ENCODE measurements at regions not wholly inside any gene's neighbourhood (a gene's known extent, or its start where the extent isn't known, plus 50 kb on each side); places are given as distances from the start of the nearest gene placed in this dataset.

GRCh38 chr7:33762151-33762910 lies 143.0 kb upstream of the BMPER start:
- Histone ChIP-seq H3K4me3 (ENCODE audit: low read depth, low read length) (no peak overlapping the region), H3K27ac (ENCODE audit: low read depth, low read length) (no peak overlapping the region), H3K9me3 (ENCODE audit: control insufficient read depth, insufficient read depth, low read length) (no peaks in the 10 kb centered on the region), H3K27me3 (ENCODE audit: control insufficient read depth, insufficient read depth, low read length) (no peaks in the 10 kb centered on the region)
- no peak for DNase-seq (ENCODE audit: low read depth, low spot score)
- TF ChIP-seq CTCF (IDR thresholded peaks at IDR 0.05; ENCODE audit: low read depth, low read length), result no peak
- ChIA-PET POLR2A (no interaction called here), CTCF (interaction anchor here (1.2 kb wide), 1 partner anchor 170 kb away, joined by 4 read pairs; no protein-coding TSS in a partner anchor)

- H3K4me3 ChIP-seq (ENCODE audit: low read depth, low read length), result no peak overlapping the region
- DNase-seq (ENCODE audit: low read depth, low spot score), result no peak
- CTCF ChIA-PET, result interaction anchor here (1.2 kb wide), 1 partner anchor 169 kb away, joined by 4 read pairs; no protein-coding TSS in a partner anchor
Measured at GRCh38 chr7:33762911-33763306, 142.4 kb upstream of the BMPER start.

GRCh38 chr7:33764752-33765451 lies 140.4 kb upstream of the BMPER start:
- no peaks in the 10 kb centered on the region for H3K27me3 ChIP-seq (ENCODE audit: control insufficient read depth, insufficient read depth, low read length)
- DNase-seq (ENCODE audit: low read depth, low spot score), result no peak
- no peaks in the 10 kb centered on the region for H3K9me3 ChIP-seq (ENCODE audit: control insufficient read depth, insufficient read depth, low read length)
- POLR2A ChIA-PET, result no interaction called here
- TF ChIP-seq CTCF (IDR thresholded peaks at IDR 0.05; ENCODE audit: low read depth, low read length), result no peak
- H3K27ac ChIP-seq (ENCODE audit: low read depth, low read length), result no peak overlapping the region
- H3K4me3 ChIP-seq (ENCODE audit: low read depth, low read length), result no peak overlapping the region
- CTCF ChIA-PET, result interaction anchor here (0.9 to 1.1 kb wide), 3 partner anchors 22 to 522 kb away, joined by 3 to 5 read pairs (median 4); no protein-coding TSS in a partner anchor

More at GRCh38 chr7:33762911-33763306, 142.4 kb upstream of the BMPER start:
- POLR2A ChIA-PET, result no interaction called here
- Histone ChIP-seq H3K27ac (ENCODE audit: low read depth, low read length) (no peak overlapping the region), H3K9me3 (ENCODE audit: control insufficient read depth, insufficient read depth, low read length) (no peaks in the 10 kb centered on the region), H3K27me3 (ENCODE audit: control insufficient read depth, insufficient read depth, low read length) (no peaks in the 10 kb centered on the region)
- no peak for TF ChIP-seq CTCF (IDR thresholded peaks at IDR 0.05; ENCODE audit: low read depth, low read length)

- no peak overlapping the region for H3K4me3 ChIP-seq (ENCODE audit: low read depth, low read length)
- TF ChIP-seq CTCF (IDR thresholded peaks at IDR 0.05; ENCODE audit: low read depth, low read length), result no peak
- H3K27ac ChIP-seq (ENCODE audit: low read depth, low read length), result no peak overlapping the region
- DNase-seq (ENCODE audit: low read depth, low spot score), result no peak
- no peaks in the 10 kb centered on the region for H3K9me3 ChIP-seq (ENCODE audit: control insufficient read depth, insufficient read depth, low read length)
- ChIA-PET POLR2A (no interaction called here), CTCF (interaction anchor here (0.6 to 1.1 kb wide), 2 partner anchors 71 to 166 kb away, joined by 3 to 4 read pairs; no protein-coding TSS in a partner anchor)
- H3K27me3 ChIP-seq (ENCODE audit: control insufficient read depth, insufficient read depth, low read length), result no peaks in the 10 kb centered on the region
Measured at GRCh38 chr7:33766405-33766804, 138.9 kb upstream of the BMPER start.

GRCh38 chr7:33769930-33770329 lies 135.4 kb upstream of the BMPER start:
- no peak overlapping the region for H3K27ac ChIP-seq (ENCODE audit: low read depth, low read length)
- H3K27me3 ChIP-seq (ENCODE audit: control insufficient read depth, insufficient read depth, low read length), result no peaks in the 10 kb centered on the region
- POLR2A ChIA-PET, result interaction anchor here (0.6 kb wide), 1 partner anchor 291 kb away, joined by 6 read pairs; no protein-coding TSS in a partner anchor
- no peak for DNase-seq (ENCODE audit: low read depth, low spot score)
- H3K9me3 ChIP-seq (ENCODE audit: control insufficient read depth, insufficient read depth, low read length), result no peaks in the 10 kb centered on the region
- H3K4me3 ChIP-seq (ENCODE audit: low read depth, low read length), result no peak overlapping the region
- CTCF ChIA-PET, result no interaction called here
- no peak for TF ChIP-seq CTCF (IDR thresholded peaks at IDR 0.05; ENCODE audit: low read depth, low read length)

Measured in AG04450 (cell line).